GM12878 (cell line): ENCODE measurements at regions not wholly inside any gene's neighbourhood (a gene's known extent, or its start where the extent isn't known, plus 50 kb on each side); places are given as distances from the start of the nearest gene placed in this dataset.
"Not testable (repeated sequence)": the region's sequence is repeated elsewhere in the genome, so short reads cannot be mapped to it uniquely, and the experiment has no call there.

Experiments used
- ATAC-seq: fragments of 200-7000 bp; cut with Tn5 transposase; 3 replicates; pipeline ENCODE4 v1.9.1; 2020; ENCODE audit warnings: mild to moderate bottlenecking, moderate library complexity
- BruUV-seq: library from RNA; stranded (reverse); fragments of 400-500 nt; replicated peaks from 2 replicates; lab custom pipeline; 2021; lab: Mats Ljungman, UMichigan
- CTCF ChIA-PET: fragments of 300-600 bp; sonication (Branson Sonifier 250); formaldehyde crosslinking; extraction: SDS; loops from one replicate; lab custom pipeline; 2021; ENCODE audit warnings: inconsistent platforms; lab: Yijun Ruan, JAX
- POLR2A ChIA-PET: fragments of 350-600 bp; formaldehyde crosslinking; extraction: SDS; loops from one replicate; lab custom pipeline; 2021; ENCODE audit warnings: inconsistent platforms; lab: Charles Lee
- RAD21 ChIA-PET: fragments of 300-600 bp; sonication (Branson Sonifier 250); formaldehyde crosslinking; loops from one replicate; lab custom pipeline; 2023; ENCODE audit warnings: antibody characterized with exemption; ENCODE audit not compliant: unreplicated experiment; lab: Charles Lee
- SMC1A ChIA-PET: fragments of 300-600 bp; sonication (Branson Sonifier 250); formaldehyde crosslinking; loops from one replicate; lab custom pipeline; 2023; ENCODE audit not compliant: unreplicated experiment, uncharacterized antibody; lab: Charles Lee
- DNase-seq: peaks from one replicate; pipeline ENCODE4 v3.0.0-alpha.2; 2011; ENCODE audit warnings: low read depth, low spot score
- FAIRE-seq: peaks from 3 replicates; lab custom pipeline; 2011; peaks lifted over from hg19 to GRCh38; lab: Jason Lieb, UNC
- H2AFZ ChIP-seq: 2 replicates; pipeline ENCODE4 v1.6.0; 2011; ENCODE audit warnings: low read depth, low read length, control low read depth; ENCODE audit not compliant: control insufficient read depth
- H3K27ac ChIP-seq: 2 replicates; pipeline ENCODE4 v1.5.1; 2011; ENCODE audit warnings: control low read depth; ENCODE audit not compliant: control insufficient read depth, insufficient read depth
- H3K27me3 ChIP-seq, 2 experiments: replicated peaks in 1 of 2; 2 replicates each; pipeline versions ENCODE4 v1.6.0 to v1.6.1; 2011; ENCODE audit warnings: low read length in 1 of 2; ENCODE audit not compliant: control insufficient read depth in 2 of 2, insufficient read depth in 2 of 2
- H3K36me3 ChIP-seq, 2 experiments: 2 replicates each; pipeline ENCODE4 v1.5.1; 2011; ENCODE audit warnings: low read length in 1 of 2; ENCODE audit not compliant: control insufficient read depth in 2 of 2, insufficient read depth in 2 of 2
- H3K4me1 ChIP-seq: 2 replicates; pipeline ENCODE4 v1.6.1; 2011; ENCODE audit warnings: mild to moderate bottlenecking, low read length, moderate library complexity, mixed read lengths; ENCODE audit not compliant: control insufficient read depth, insufficient read depth
- H3K4me2 ChIP-seq: 2 replicates; pipeline ENCODE4 v1.6.0; 2011; ENCODE audit warnings: control low read depth; ENCODE audit not compliant: control insufficient read depth, insufficient read depth
- H3K4me3 ChIP-seq: fragments of 200-600 bp; sonication (generic); 2 replicates; pipeline ENCODE4 v1.5.1; 2016
- H3K79me2 ChIP-seq: 2 replicates; pipeline ENCODE4 v1.6.0; 2011; ENCODE audit warnings: low read length; ENCODE audit not compliant: control insufficient read depth, insufficient read depth
- H3K9ac ChIP-seq: 2 replicates; pipeline ENCODE4 v1.8.0; 2011; ENCODE audit warnings: low read length, control low read depth, mixed read lengths; ENCODE audit not compliant: control insufficient read depth, insufficient read depth
- H3K9me3 ChIP-seq: replicated peaks from 3 replicates; pipeline ENCODE4 v1.5.1; 2011; ENCODE audit warnings: mild to moderate bottlenecking, low read length; ENCODE audit not compliant: control insufficient read depth, insufficient read depth
- H4K20me1 ChIP-seq: 2 replicates; pipeline ENCODE4 v1.6.0; 2011; ENCODE audit not compliant: control insufficient read depth, insufficient read depth
- ATF7 ChIP-seq: fragments of 450-650 bp; IDR thresholded peaks from 2 replicates; pipeline ENCODE4 v1.6.1; 2016; ENCODE audit warnings: low read depth, mild to moderate bottlenecking
- BCL11A ChIP-seq: IDR thresholded peaks from 2 replicates; pipeline ENCODE4 v1.6.1; 2011; ENCODE audit warnings: low read depth, low read length
- HDAC6 ChIP-seq: fragments of 200-600 bp; sonication (generic); IDR thresholded peaks from one replicate; pipeline ENCODE4 v1.8.0; 2017; ENCODE audit warnings: antibody characterized with exemption; ENCODE audit not compliant: unreplicated experiment
- POLR2A ChIP-seq: IDR thresholded peaks from 2 replicates; pipeline ENCODE4 v1.6.1; 2011; ENCODE audit warnings: low read depth, mild to moderate bottlenecking, low read length
- SKIL ChIP-seq: fragments of 450-650 bp; IDR thresholded peaks from 2 replicates; pipeline ENCODE4 v1.6.1; 2017; ENCODE audit warnings: mild to moderate bottlenecking, low read depth, inconsistent platforms; ENCODE audit not compliant: poor library complexity, severe bottlenecking
- SMC3 ChIP-seq: IDR thresholded peaks from 2 replicates; pipeline ENCODE4 v1.6.1; 2011; ENCODE audit warnings: low read length, improper control_type of control experiment, borderline replicate concordance
- STAT3 ChIP-seq: IDR thresholded peaks from 2 replicates; pipeline ENCODE4 v1.6.1; 2011; ENCODE audit warnings: low read depth, low read length, improper control_type of control experiment
- ZBTB33 ChIP-seq: fragments of 450-650 bp; IDR thresholded peaks from 2 replicates; pipeline ENCODE4 v1.6.1; 2017; ENCODE audit warnings: mild to moderate bottlenecking
- WGBS: methylation state at CpG from one replicate; pipeline ENCODE4 v1.1.6; 2016; ENCODE audit warnings: low lambda C conversion rate; ENCODE audit not compliant: insufficient replicate concordance, insufficient coverage; ENCODE audit errors: missing lambda C conversion rate; 5-methylcytosine and 5-hydroxymethylcytosine counted together
- in situ Hi-C: fragments of 300-500 bp; cut with MboI; formaldehyde crosslinking; loops from 9 replicates; pipeline ENCODE4 v1.14.3; 2018; ENCODE audit warnings: mixed read lengths
- intact Hi-C: fragments of 100-400 bp; cut with micrococcal nuclease; formaldehyde crosslinking; loops from one replicate; pipeline ENCODE4 v1.14.2; 2022; ENCODE audit not compliant: unreplicated experiment

GRCh38 chr5:113749334-113749733 lies 235.8 kb downstream of the YTHDC2 start (continued):
- TF ChIP-seq BCL11A (no peak), POLR2A (no peak), SMC3 (no peak), SKIL (no peak), ATF7 (no peak), STAT3 (no peak), ZBTB33 (no peak), HDAC6 (no peak)

- 86% methylated on average over 13 of the region's 20 CpGs for WGBS
- POLR2A ChIA-PET, H4K20me1 ChIP-seq, H3K27ac ChIP-seq, H3K36me3 ChIP-seq, H3K4me2 ChIP-seq, in situ Hi-C loops, H3K27me3 ChIP-seq, BruUV-seq, H3K9ac ChIP-seq, H3K79me2 ChIP-seq, intact Hi-C loops, H3K4me1 ChIP-seq, SMC1A ChIA-PET, H3K9me3 ChIP-seq, DNase-seq, ATAC-seq, H3K4me3 ChIP-seq, H2AFZ ChIP-seq, FAIRE-seq, RAD21 ChIA-PET: not testable (repeated sequence)
- CTCF ChIA-PET = interaction anchor here (1.1 kb wide), 1 partner anchor 74 kb away, joined by 3 read pairs; no protein-coding TSS in a partner anchor
Measured at GRCh38 chr5:113753182-113753581, 239.7 kb downstream of the YTHDC2 start.
